Transverse colon (tissue), 3 donors: ENCODE measurements at regions not wholly inside any gene's neighbourhood (a gene's known extent, or its start where the extent isn't known, plus 50 kb on each side); places are given as distances from the start of the nearest gene placed in this dataset.

Experiments used
- CTCF ChIP-seq, 5 experiments: fragments of 200-600 bp in 3 of 5; fragments of 450-650 bp in 2 of 5; sonication (generic) in 3 of 5; IDR thresholded peaks; 1 replicate in 2 of 5; 2 replicates in 3 of 5; pipeline ENCODE4 v1.5.1; 2016 to 2017; ENCODE audit warnings: antibody characterized with exemption in 5 of 5, inconsistent platforms in 3 of 5, mild to moderate bottlenecking in 2 of 5, moderate library complexity in 1 of 5
- EP300 ChIP-seq: sonication (generic); formaldehyde crosslinking; IDR thresholded peaks from one replicate; pipeline ENCODE4 v1.6.1; 2017; ENCODE audit warnings: antibody characterized with exemption, low read depth

GRCh38 chr20:21022925-21023324, 83.2 kb downstream of the LINC00237 start:
- TF ChIP-seq EP300 (no peak), CTCF (IDR thresholded peaks at IDR 0.05) (no peak)
